ENCODE measurements at regions not wholly inside any gene's neighbourhood (a gene's known extent, or its start where the extent isn't known, plus 50 kb on each side); places are given as distances from the start of the nearest gene placed in this dataset.

- H3K4me3 ChIP-seq (ENCODE audit: low read depth, low read length): no peak overlapping the region
- no peak for TF ChIP-seq CTCF (IDR thresholded peaks at IDR 0.05; ENCODE audit: low read depth, low read length)
Observed at GRCh38 chr5:30831605-30832004, 361.9 kb upstream of the CDH6 start.

- TF ChIP-seq CTCF (IDR thresholded peaks at IDR 0.05; ENCODE audit: low read depth, low read length): no peak
- H3K4me3 ChIP-seq (ENCODE audit: low read depth, low read length): no peak overlapping the region
Observed at GRCh38 chr5:30831123-30831522, 362.4 kb upstream of the CDH6 start.

GRCh38 chr5:30811298-30811697, 382.2 kb upstream of the CDH6 start:
- no peak for TF ChIP-seq CTCF (IDR thresholded peaks at IDR 0.05; ENCODE audit: low read depth, low read length)
- H3K4me3 ChIP-seq (ENCODE audit: low read depth, low read length): no peak overlapping the region

GRCh38 chr5:30809933-30810332, 383.6 kb upstream of the CDH6 start:
- TF ChIP-seq CTCF (IDR thresholded peaks at IDR 0.05; ENCODE audit: low read depth, low read length): no peak
- no peak overlapping the region for H3K4me3 ChIP-seq (ENCODE audit: low read depth, low read length)

- TF ChIP-seq CTCF (IDR thresholded peaks at IDR 0.05; ENCODE audit: low read depth, low read length): no peak
- no peak overlapping the region for H3K4me3 ChIP-seq (ENCODE audit: low read depth, low read length)
Observed at GRCh38 chr5:30808996-30809395, 384.5 kb upstream of the CDH6 start.

- peak; percentile 29; the same call in 1 of the 2 replicates for TF ChIP-seq CTCF (IDR thresholded peaks at IDR 0.05; ENCODE audit: low read depth, low read length)
- H3K4me3 ChIP-seq (ENCODE audit: low read depth, low read length): no peak overlapping the region
Observed at GRCh38 chr5:30804739-30805505, 388.6 kb upstream of the CDH6 start.

GRCh38 chr5:30802961-30803705, 390.4 kb upstream of the CDH6 start:
- no peak for TF ChIP-seq CTCF (IDR thresholded peaks at IDR 0.05; ENCODE audit: low read depth, low read length)
- no peak overlapping the region for H3K4me3 ChIP-seq (ENCODE audit: low read depth, low read length)

Data from WI38 (cell line).